ENCODE measurements at regions not wholly inside any gene's neighbourhood (a gene's known extent, or its start where the extent isn't known, plus 50 kb on each side); places are given as distances from the start of the nearest gene placed in this dataset.
A peak's percentile ranks its signal among the peaks of the same experiment; 100 is the strongest.

DNA sequence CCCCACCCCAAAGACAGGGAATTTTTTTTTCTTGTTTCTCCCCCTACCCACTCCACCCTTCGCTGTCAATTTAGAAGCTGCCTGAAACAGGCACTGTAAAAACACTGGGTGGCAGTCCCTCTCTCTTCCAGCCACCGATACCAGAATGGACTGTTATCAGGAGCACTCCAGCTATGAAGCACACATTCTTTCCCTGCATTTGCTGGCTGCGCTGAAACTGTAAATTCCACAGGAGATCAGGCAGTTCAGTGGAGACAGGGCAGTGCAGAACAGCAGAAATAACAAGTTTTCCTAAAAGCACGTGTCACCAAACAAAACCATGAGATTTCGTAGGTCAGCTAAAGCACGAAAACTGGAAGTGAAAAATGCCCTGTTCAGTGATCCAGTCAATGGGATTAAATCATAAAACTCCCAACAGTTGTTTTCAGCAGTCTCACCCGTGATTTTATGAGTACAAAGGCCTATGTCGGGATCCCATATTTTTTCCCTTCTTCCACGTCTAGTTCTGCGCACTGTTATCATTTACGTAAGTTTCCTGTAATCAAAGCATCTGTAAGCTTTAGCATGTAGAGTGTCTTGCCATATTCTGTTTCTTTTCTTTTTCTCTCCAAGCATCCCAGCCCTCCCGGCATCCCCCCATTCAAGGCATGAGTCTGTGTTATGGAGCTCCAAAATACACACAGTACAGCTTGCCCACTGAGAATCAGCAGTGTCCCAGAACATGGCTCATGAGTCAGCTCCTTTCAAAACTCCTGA lies 359.9 kb upstream of the EPHA7 start:
- TF ChIP-seq, protein P1, sequence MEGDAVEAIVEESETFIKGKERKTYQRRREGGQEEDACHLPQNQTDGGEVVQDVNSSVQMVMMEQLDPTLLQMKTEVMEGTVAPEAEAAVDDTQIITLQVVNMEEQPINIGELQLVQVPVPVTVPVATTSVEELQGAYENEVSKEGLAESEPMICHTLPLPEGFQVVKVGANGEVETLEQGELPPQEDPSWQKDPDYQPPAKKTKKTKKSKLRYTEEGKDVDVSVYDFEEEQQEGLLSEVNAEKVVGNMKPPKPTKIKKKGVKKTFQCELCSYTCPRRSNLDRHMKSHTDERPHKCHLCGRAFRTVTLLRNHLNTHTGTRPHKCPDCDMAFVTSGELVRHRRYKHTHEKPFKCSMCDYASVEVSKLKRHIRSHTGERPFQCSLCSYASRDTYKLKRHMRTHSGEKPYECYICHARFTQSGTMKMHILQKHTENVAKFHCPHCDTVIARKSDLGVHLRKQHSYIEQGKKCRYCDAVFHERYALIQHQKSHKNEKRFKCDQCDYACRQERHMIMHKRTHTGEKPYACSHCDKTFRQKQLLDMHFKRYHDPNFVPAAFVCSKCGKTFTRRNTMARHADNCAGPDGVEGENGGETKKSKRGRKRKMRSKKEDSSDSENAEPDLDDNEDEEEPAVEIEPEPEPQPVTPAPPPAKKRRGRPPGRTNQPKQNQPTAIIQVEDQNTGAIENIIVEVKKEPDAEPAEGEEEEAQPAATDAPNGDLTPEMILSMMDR (IDR thresholded peaks at IDR 0.05): peak in 1 of 7 experiments; percentile 23
- TF ChIP-seq EP300 (IDR thresholded peaks at IDR 0.05) (no peak), POLR2A (IDR thresholded peaks at IDR 0.05) (no peak), POLR2AphosphoS5 (IDR thresholded peaks at IDR 0.05) (no peak)
